IMR-90 (cell line): ENCODE measurements at regions not wholly inside any gene's neighbourhood (a gene's known extent, or its start where the extent isn't known, plus 50 kb on each side); places are given as distances from the start of the nearest gene placed in this dataset.

Experiments used
- ATAC-seq: fragments of 200-7000 bp; cut with Tn5 transposase; 2 replicates; pipeline ENCODE4 v1.9.1; 2020; ENCODE audit warnings: low read depth, mild to moderate bottlenecking, moderate library complexity
- BruUV-seq: library from RNA; stranded (reverse); fragments of 400-500 nt; replicated peaks from 2 replicates; lab custom pipeline; 2021; lab: Mats Ljungman, UMichigan
- CTCF ChIA-PET: fragments of 300-600 bp; formaldehyde crosslinking; extraction: SDS; loops from one replicate; lab custom pipeline; 2021; ENCODE audit warnings: antibody characterized with exemption; lab: Yijun Ruan, JAX
- POLR2A ChIA-PET: fragments of 300-600 bp; sonication (Branson Sonifier 250); formaldehyde crosslinking; loops from one replicate; lab custom pipeline; 2022; ENCODE audit warnings: antibody characterized with exemption; ENCODE audit not compliant: unreplicated experiment; lab: Charles Lee
- DNase-seq: peaks from one replicate; pipeline ENCODE4 v3.0.0; 2013
- H2AFZ ChIP-seq: replicated peaks from 2 replicates; pipeline ENCODE3; 2013; ENCODE audit warnings: low read length, mild to moderate bottlenecking; ENCODE audit not compliant: poor library complexity
- H2AK5ac ChIP-seq: 2 replicates; pipeline ENCODE4 v1.6.1; 2013; ENCODE audit warnings: low read depth, low read length, inconsistent platforms
- H2AK9ac ChIP-seq: replicated peaks from 2 replicates; pipeline ENCODE3; 2013; ENCODE audit warnings: mild to moderate bottlenecking, low read depth, low read length, moderate library complexity; ENCODE audit not compliant: poor library complexity
- H2BK120ac ChIP-seq: 2 replicates; pipeline ENCODE4 v1.6.1; 2013; ENCODE audit warnings: low read depth, low read length, inconsistent platforms
- H2BK15ac ChIP-seq: 3 replicates; pipeline ENCODE4 v1.6.1; 2013; ENCODE audit warnings: low read depth, low read length, inconsistent platforms
- H2BK20ac ChIP-seq: 2 replicates; pipeline ENCODE4 v1.6.1; 2013; ENCODE audit warnings: low read depth, mild to moderate bottlenecking, inconsistent platforms, low read length, moderate library complexity
- H2BK5ac ChIP-seq: 2 replicates; pipeline ENCODE4 v1.6.1; 2013; ENCODE audit warnings: mild to moderate bottlenecking, low read depth, low read length, inconsistent platforms; ENCODE audit not compliant: poor library complexity, severe bottlenecking
- H3K14ac ChIP-seq: replicated peaks from 2 replicates; pipeline ENCODE4 v1.6.1; 2013; ENCODE audit warnings: low read depth, low read length, inconsistent platforms
- H3K18ac ChIP-seq: 2 replicates; pipeline ENCODE4 v1.6.1; 2013; ENCODE audit warnings: low read depth, low read length, control low read depth
- H3K23ac ChIP-seq: 2 replicates; pipeline ENCODE4 v1.6.1; 2013; ENCODE audit warnings: low read depth, low read length, inconsistent platforms
- H3K27ac ChIP-seq: 2 replicates; pipeline ENCODE4 v1.5.1; 2013; ENCODE audit warnings: mild to moderate bottlenecking, control low read depth, low read length; ENCODE audit not compliant: insufficient read depth
- H3K27me3 ChIP-seq: 2 replicates; pipeline ENCODE4 v1.6.1; 2013; ENCODE audit warnings: low read length; ENCODE audit not compliant: control insufficient read depth, insufficient read depth
- H3K36me3 ChIP-seq: 2 replicates; pipeline ENCODE4 v1.6.1; 2013; ENCODE audit warnings: low read length, mixed read lengths; ENCODE audit not compliant: control insufficient read depth, insufficient read depth
- H3K4ac ChIP-seq: 2 replicates; pipeline ENCODE4 v1.6.1; 2013; ENCODE audit warnings: low read depth, low read length, inconsistent platforms
- H3K4me1 ChIP-seq: 2 replicates; pipeline ENCODE4 v1.6.1; 2013; ENCODE audit warnings: low read length, mixed read lengths; ENCODE audit not compliant: control insufficient read depth, insufficient read depth
- H3K4me2 ChIP-seq: 2 replicates; pipeline ENCODE4 v1.6.1; 2013; ENCODE audit warnings: low read depth, mild to moderate bottlenecking, control low read depth, low read length, moderate library complexity
- H3K4me3 ChIP-seq: 2 replicates; pipeline ENCODE4 v1.5.1; 2013; ENCODE audit warnings: low read depth, mild to moderate bottlenecking, control low read depth, low read length, moderate library complexity; ENCODE audit not compliant: insufficient read depth
- H3K56ac ChIP-seq: 2 replicates; pipeline ENCODE4 v1.6.1; 2013; ENCODE audit warnings: low read length, inconsistent platforms; ENCODE audit not compliant: insufficient read depth; ENCODE audit errors: extremely low read depth
- H3K79me1 ChIP-seq, 2 experiments: 2 replicates each; pipeline ENCODE4 v1.6.1; 2013; ENCODE audit warnings: low read length in 2 of 2, inconsistent platforms in 1 of 2, low read depth in 1 of 2
- H3K9ac ChIP-seq: 2 replicates; pipeline ENCODE4 v1.6.1; 2013; ENCODE audit warnings: low read depth, low read length, control low read depth
- H3K9me1 ChIP-seq: 2 replicates; pipeline ENCODE4 v1.6.1; 2013; ENCODE audit warnings: low read length, inconsistent platforms; ENCODE audit not compliant: insufficient read depth
- H3K9me3 ChIP-seq: 2 replicates; pipeline ENCODE4 v1.6.1; 2013; ENCODE audit warnings: low read length; ENCODE audit not compliant: control insufficient read depth, insufficient read depth
- H4K20me1 ChIP-seq: 2 replicates; pipeline ENCODE4 v1.6.1; 2013; ENCODE audit warnings: low read length, inconsistent platforms; ENCODE audit not compliant: insufficient read depth
- H4K5ac ChIP-seq: 2 replicates; pipeline ENCODE4 v1.6.1; 2013; ENCODE audit warnings: mild to moderate bottlenecking, low read depth, low read length, control low read depth
- H4K8ac ChIP-seq, 2 experiments: 2 replicates each; pipeline ENCODE4 v1.6.1; 2013; ENCODE audit warnings: low read depth in 2 of 2, low read length in 2 of 2, control low read depth in 1 of 2, inconsistent platforms in 1 of 2
- H4K91ac ChIP-seq: 2 replicates; pipeline ENCODE4 v1.6.1; 2013; ENCODE audit warnings: low read depth, low read length, inconsistent platforms; ENCODE audit not compliant: insufficient read depth
- BHLHE40 ChIP-seq: fragments of 150-350 bp; IDR thresholded peaks from 2 replicates; pipeline ENCODE4 v1.6.1; 2016; ENCODE audit warnings: mild to moderate bottlenecking, low read depth, low read length
- CEBPB ChIP-seq: IDR thresholded peaks from 2 replicates; pipeline ENCODE4 v1.6.1; 2012; ENCODE audit warnings: low read depth, low read length, improper control_type of control experiment
- CHD1 ChIP-seq: IDR thresholded peaks from 2 replicates; pipeline ENCODE4 v1.6.1; 2012; ENCODE audit warnings: low read depth, low read length, improper control_type of control experiment
- CTCF ChIP-seq: conservative IDR thresholded peaks from 2 replicates; pipeline ENCODE4 v1.5.1; 2012; ENCODE audit warnings: mild to moderate bottlenecking, low read depth, low read length, improper control_type of control experiment
- ELK1 ChIP-seq: fragments of 150-350 bp; IDR thresholded peaks from 2 replicates; pipeline ENCODE4 v1.6.1; 2016; ENCODE audit warnings: low read depth, mild to moderate bottlenecking, low read length, moderate library complexity, borderline replicate concordance
- FOS ChIP-seq: fragments of 150-350 bp; IDR thresholded peaks from 2 replicates; pipeline ENCODE4 v1.6.1; 2016; ENCODE audit warnings: low read depth, low read length
- MAFK ChIP-seq: IDR thresholded peaks from 2 replicates; pipeline ENCODE4 v1.6.1; 2012; ENCODE audit warnings: low read depth, low read length, improper control_type of control experiment
- MAZ ChIP-seq: IDR thresholded peaks from 2 replicates; pipeline ENCODE4 v1.6.1; 2012; ENCODE audit warnings: low read depth, mild to moderate bottlenecking, low read length, improper control_type of control experiment, moderate library complexity, borderline replicate concordance
- MXI1 ChIP-seq: IDR thresholded peaks from 2 replicates; pipeline ENCODE4 v1.6.1; 2012; ENCODE audit warnings: low read depth, mild to moderate bottlenecking, low read length, moderate library complexity, borderline replicate concordance
- NFE2L2 ChIP-seq: fragments of 150-350 bp; IDR thresholded peaks from 2 replicates; pipeline ENCODE4 v1.6.1; 2016; ENCODE audit warnings: low read depth, mild to moderate bottlenecking, low read length
- POLR2A ChIP-seq: IDR thresholded peaks from 2 replicates; pipeline ENCODE4 v1.6.1; 2012; ENCODE audit warnings: mild to moderate bottlenecking, low read depth, low read length
- RAD21 ChIP-seq: IDR thresholded peaks from 2 replicates; pipeline ENCODE4 v1.6.1; 2012; ENCODE audit warnings: low read length, improper control_type of control experiment
- RCOR1 ChIP-seq: IDR thresholded peaks from 2 replicates; pipeline ENCODE4 v1.6.1; 2012; ENCODE audit warnings: mild to moderate bottlenecking, low read length, improper control_type of control experiment; ENCODE audit not compliant: insufficient replicate concordance
- RFX5 ChIP-seq: IDR thresholded peaks from 2 replicates; pipeline ENCODE4 v1.8.0; 2012; ENCODE audit warnings: low read depth, mild to moderate bottlenecking, low read length, moderate library complexity
- SMC3 ChIP-seq: fragments of 150-350 bp; IDR thresholded peaks from 2 replicates; pipeline ENCODE4 v1.6.1; 2016; ENCODE audit warnings: low read depth, mild to moderate bottlenecking, antibody characterized with exemption, low read length, moderate library complexity
- WGBS, 2 experiments: methylation state at CpG; one replicate each; pipeline versions ENCODE4 v1.1.5 to v1.1.7; 2013; ENCODE audit warnings: missing lambda C conversion rate in 2 of 2; ENCODE audit not compliant: insufficient read length in 1 of 2; ENCODE audit errors: extremely low coverage in 2 of 2; 5-methylcytosine and 5-hydroxymethylcytosine counted together
- dilution Hi-C: fragments of 300-500 bp; cut with HindIII; formaldehyde crosslinking; loops from one replicate; pipeline ENCODE4 v1.14.3; 2018; ENCODE audit warnings: low sequenced_read_pairs; ENCODE audit not compliant: unreplicated experiment
- in situ Hi-C: fragments of 300-500 bp; cut with MboI; formaldehyde crosslinking; loops from 3 replicates; pipeline ENCODE4 v1.14.3; 2019; ENCODE audit warnings: low sequenced_read_pairs, inconsistent platforms, mixed read lengths
- intact Hi-C: fragments of 100-400 bp; cut with micrococcal nuclease; formaldehyde crosslinking; loops from 2 replicates; pipeline ENCODE4 v1.10.0; 2022
- TF ChIP-seq, protein P1 (sequence below): fragments of 150-350 bp; IDR thresholded peaks from 2 replicates; pipeline ENCODE4 v1.6.1; 2017; ENCODE audit warnings: mild to moderate bottlenecking, antibody characterized with exemption, low read length, low read depth

- Histone ChIP-seq H4K5ac (no peak overlapping the region), H2BK120ac (no peak overlapping the region), H4K8ac (no peak overlapping the region), H3K27me3 (no peaks in the 10 kb centered on the region), H3K14ac (no peak overlapping the region), H2BK15ac (no peak overlapping the region), H3K36me3 (no peaks in the 10 kb centered on the region), H3K4me2 (no peak overlapping the region), H4K20me1 (no peaks in the 10 kb centered on the region), H3K9ac (no peak overlapping the region), H2BK5ac (no peak overlapping the region), H4K91ac (no peak overlapping the region), H2AK9ac (no peak overlapping the region), H2AFZ (no peak overlapping the region), H3K23ac (no peak overlapping the region), H3K9me3 (no peaks in the 10 kb centered on the region), H2AK5ac (no peak overlapping the region), H3K4me3 (no peak overlapping the region), H3K9me1 (no peaks in the 10 kb centered on the region), H2BK20ac (no peak overlapping the region), H3K18ac (no peak overlapping the region), H3K56ac (no peak overlapping the region), H3K79me1 (no peaks in the 10 kb centered on the region), H3K27ac (no peak overlapping the region), H3K4me1 (no peaks in the 10 kb centered on the region), H3K4ac (no peak overlapping the region)
- DNase-seq: no peak
- in situ Hi-C loops: no loop called here
- dilution Hi-C loops: no loop called here
- ChIA-PET CTCF (no interaction called here), POLR2A (no interaction called here)
- intact Hi-C loops: no loop called here
- no peak for ATAC-seq
- TF ChIP-seq, protein P1, sequence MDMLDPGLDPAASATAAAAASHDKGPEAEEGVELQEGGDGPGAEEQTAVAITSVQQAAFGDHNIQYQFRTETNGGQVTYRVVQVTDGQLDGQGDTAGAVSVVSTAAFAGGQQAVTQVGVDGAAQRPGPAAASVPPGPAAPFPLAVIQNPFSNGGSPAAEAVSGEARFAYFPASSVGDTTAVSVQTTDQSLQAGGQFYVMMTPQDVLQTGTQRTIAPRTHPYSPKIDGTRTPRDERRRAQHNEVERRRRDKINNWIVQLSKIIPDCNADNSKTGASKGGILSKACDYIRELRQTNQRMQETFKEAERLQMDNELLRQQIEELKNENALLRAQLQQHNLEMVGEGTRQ: no peak
- TF ChIP-seq RAD21: no peak
- TF ChIP-seq CTCF: no peak
- no peak for TF ChIP-seq BHLHE40
- no peak for TF ChIP-seq CEBPB
- no peak for TF ChIP-seq RFX5
- no peak for TF ChIP-seq NFE2L2
- no peak for TF ChIP-seq RCOR1
- TF ChIP-seq ELK1: no peak
- no peak for TF ChIP-seq FOS
- TF ChIP-seq POLR2A: no peak
- no peak for TF ChIP-seq MAZ
- no peak for TF ChIP-seq MXI1
- no peak for TF ChIP-seq SMC3
- TF ChIP-seq CHD1: no peak
- TF ChIP-seq MAFK: no peak
- BruUV-seq: no TSS peak
- no CpG with 5 or more reads among the region's 2 CpGs for WGBS, 2 experiments
Observed at GRCh38 chr1:87922885-87923284, 594.2 kb downstream of the LMO4 start.
